CD4-positive, alpha-beta memory T cell (primary cell): ENCODE measurements at regions not wholly inside any gene's neighbourhood (a gene's known extent, or its start where the extent isn't known, plus 50 kb on each side); places are given as distances from the start of the nearest gene placed in this dataset.

ENCODE experiments used
- CTCF ChIA-PET: fragments of 350-600 bp; sonication (Branson Sonifier 250); formaldehyde crosslinking; loops from one replicate; lab custom pipeline; 2021; ENCODE audit warnings: inconsistent platforms; ENCODE audit not compliant: partially characterized antibody; lab: Charles Lee
- POLR2A ChIA-PET: fragments of 350-600 bp; sonication (Branson Sonifier 250); formaldehyde crosslinking; loops from one replicate; lab custom pipeline; 2021; ENCODE audit not compliant: partially characterized antibody; lab: Charles Lee
- DNase-seq, 5 donors: peaks; one replicate each; pipeline versions ENCODE4 v3.0.0 to v3.0.0-alpha.2; 2020 to 2022; ENCODE audit warnings: mixed read lengths in 1 of 5
- H3K27ac ChIP-seq: one replicate; pipeline ENCODE4 v1.7.0; 2013; ENCODE audit warnings: low read depth, low read length
- H3K27me3 ChIP-seq: 2 replicates; pipeline ENCODE4 v1.7.0; 2013; ENCODE audit warnings: mild to moderate bottlenecking, low read length, moderate library complexity; ENCODE audit not compliant: insufficient read depth
- H3K36me3 ChIP-seq: 2 replicates; pipeline ENCODE4 v1.7.0; 2013; ENCODE audit warnings: mild to moderate bottlenecking, low read length, moderate library complexity; ENCODE audit not compliant: insufficient read depth
- H3K4me1 ChIP-seq: 2 replicates; pipeline ENCODE4 v1.7.0; 2013; ENCODE audit warnings: mild to moderate bottlenecking, low read length, moderate library complexity; ENCODE audit not compliant: insufficient read depth
- H3K4me3 ChIP-seq, 2 donors: one replicate each; pipeline ENCODE4 v1.7.0; 2013; ENCODE audit warnings: low read length in 2 of 2, mild to moderate bottlenecking in 1 of 2
- H3K9me3 ChIP-seq, 2 donors: one replicate each; pipeline ENCODE4 v1.7.0; 2013; ENCODE audit warnings: low read length in 2 of 2, control low read depth in 1 of 2; ENCODE audit not compliant: control insufficient read depth in 1 of 2
- H3K27ac Mint-ChIP-seq, 7 donors: one replicate each; pipeline ENCODE4 v1.8.0; 2020 to 2021; ENCODE audit warnings: mixed read lengths in 7 of 7, mild to moderate bottlenecking in 6 of 7, inconsistent platforms in 3 of 7, moderate library complexity in 3 of 7
- H3K27me3 Mint-ChIP-seq, 2 donors: one replicate each; pipeline ENCODE4 v1.8.0; 2020 to 2021; ENCODE audit warnings: mixed read lengths in 2 of 2
- H3K36me3 Mint-ChIP-seq, 2 donors: one replicate each; pipeline ENCODE4 v1.8.0; 2020 to 2021; ENCODE audit warnings: mixed read lengths in 2 of 2, inconsistent platforms in 1 of 2, mild to moderate bottlenecking in 1 of 2
- H3K4me1 Mint-ChIP-seq, 4 donors: one replicate each; pipeline ENCODE4 v1.8.0; 2020 to 2021; ENCODE audit warnings: mixed read lengths in 4 of 4, mild to moderate bottlenecking in 1 of 4
- H3K4me3 Mint-ChIP-seq, 8 donors: one replicate each; pipeline ENCODE4 v1.8.0; 2020 to 2021; ENCODE audit warnings: mixed read lengths in 8 of 8, mild to moderate bottlenecking in 7 of 8, moderate library complexity in 6 of 8, inconsistent platforms in 3 of 8
- H3K9me3 Mint-ChIP-seq, 8 donors: one replicate each; pipeline ENCODE4 v1.8.0; 2020 to 2021; ENCODE audit warnings: mixed read lengths in 8 of 8, mild to moderate bottlenecking in 5 of 8, inconsistent platforms in 3 of 8, moderate library complexity in 1 of 8
- intact Hi-C: fragments of 100-400 bp; cut with micrococcal nuclease; formaldehyde crosslinking; loops from one replicate; pipeline ENCODE4 v1.15.1; 2023

DNA sequence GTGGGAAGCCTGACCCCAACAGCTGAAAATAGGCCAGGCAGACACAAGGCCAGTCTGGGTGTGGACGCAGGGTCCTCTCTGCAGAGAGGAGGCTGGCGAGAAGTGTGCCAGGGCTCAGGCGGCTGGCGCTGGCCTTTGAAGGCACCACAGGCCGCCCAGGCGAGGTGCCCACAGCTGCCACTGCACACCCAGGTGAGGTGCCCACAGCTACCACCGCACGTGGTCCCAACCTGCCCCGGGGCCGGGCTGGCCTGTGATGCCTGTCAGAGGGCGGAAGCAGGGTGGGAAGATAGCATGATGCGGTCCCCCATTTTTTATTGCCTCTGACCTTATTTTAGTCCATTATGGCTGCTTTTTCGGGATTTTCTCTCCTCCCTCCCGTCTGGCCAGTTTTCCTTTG is 1303.9 kb downstream of the BRD1 start:
- Mint-ChIP-seq H3K27me3 (no peaks in the 10 kb centered on the region), H3K4me3 (no peak overlapping the region), H3K4me1 (peaks cover 0 to 1% (median 0%) of the 10 kb centered on the region in 4 donors), H3K9me3 (no peaks in the 10 kb centered on the region), H3K27ac (no peak overlapping the region), H3K36me3 (no peaks in the 10 kb centered on the region)
- Histone ChIP-seq H3K9me3 (no peaks in the 10 kb centered on the region), H3K4me1 (no peaks in the 10 kb centered on the region), H3K36me3 (no peaks in the 10 kb centered on the region), H3K27ac (no peak overlapping the region), H3K4me3 (no peak overlapping the region), H3K27me3 (no peaks in the 10 kb centered on the region)
- ChIA-PET CTCF (no interaction called here), POLR2A (no interaction called here)
- DNase-seq, result no peak
- intact Hi-C loops, result no loop called here

DNA sequence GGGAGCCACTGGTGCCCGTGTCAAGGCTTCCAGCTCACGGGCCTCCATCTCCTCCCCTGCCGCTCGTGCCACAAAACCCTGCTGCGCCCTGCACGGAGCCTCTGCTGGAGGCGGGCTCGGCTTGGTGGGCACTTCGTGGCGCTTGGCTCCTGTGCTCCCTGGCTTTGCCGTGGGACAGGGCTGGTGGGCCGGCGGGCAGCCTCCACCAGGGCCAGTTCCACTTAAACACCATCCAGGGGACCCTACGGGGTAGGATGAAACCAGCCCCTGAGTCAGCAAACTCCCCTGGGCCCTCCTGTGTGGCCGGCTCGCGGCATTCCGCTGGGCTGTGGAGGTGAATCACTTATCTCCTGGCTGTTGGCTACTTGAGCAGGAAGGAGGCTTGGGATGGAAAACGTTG is 1304.6 kb downstream of the BRD1 start:
- H3K36me3 ChIP-seq, result no peaks in the 10 kb centered on the region
- H3K9me3 ChIP-seq, result no peaks in the 10 kb centered on the region
- no peaks in the 10 kb centered on the region for H3K27me3 Mint-ChIP-seq
- no peak overlapping the region for H3K4me3 ChIP-seq
- intact Hi-C loops, result no loop called here
- no peaks in the 10 kb centered on the region for H3K36me3 Mint-ChIP-seq
- H3K9me3 Mint-ChIP-seq, result no peaks in the 10 kb centered on the region
- no peak overlapping the region for H3K4me3 Mint-ChIP-seq
- POLR2A ChIA-PET, result no interaction called here
- H3K4me1 ChIP-seq, result no peaks in the 10 kb centered on the region
- no peak for DNase-seq
- no peak overlapping the region for H3K27ac Mint-ChIP-seq
- H3K4me1 Mint-ChIP-seq, result peaks cover 0 to 1% (median 0%) of the 10 kb centered on the region in 4 donors
- H3K27me3 ChIP-seq, result no peaks in the 10 kb centered on the region
- H3K27ac ChIP-seq, result no peak overlapping the region
- CTCF ChIA-PET, result no interaction called here

DNA sequence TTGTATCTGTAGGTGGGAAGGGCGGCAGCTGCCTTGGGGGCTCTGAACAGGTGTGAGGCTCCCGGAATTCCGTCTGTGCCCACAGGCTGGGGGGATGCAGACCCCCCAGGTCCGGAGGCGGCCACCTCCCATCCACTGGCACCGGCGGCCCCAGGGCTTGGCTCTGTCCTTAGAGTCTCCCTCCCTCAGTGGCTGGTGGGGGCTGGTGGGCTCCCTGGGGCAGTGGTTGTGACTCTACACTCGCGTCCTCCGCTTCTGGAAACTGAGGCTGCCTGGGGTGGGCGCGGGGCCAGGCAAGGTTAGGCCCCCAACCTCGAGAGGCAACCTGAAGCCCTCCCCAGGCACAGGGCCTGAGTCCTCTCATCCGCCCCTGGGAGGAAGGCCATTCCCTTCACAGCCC is 1305.4 kb downstream of the BRD1 start:
- CTCF ChIA-PET, result no interaction called here
- Histone ChIP-seq H3K9me3 (no peaks in the 10 kb centered on the region), H3K27ac (no peak overlapping the region), H3K36me3 (no peaks in the 10 kb centered on the region), H3K27me3 (no peaks in the 10 kb centered on the region), H3K4me1 (no peaks in the 10 kb centered on the region), H3K4me3 (no peak overlapping the region)
- Mint-ChIP-seq H3K4me1 (peaks cover 0 to 1% (median 0%) of the 10 kb centered on the region in 4 donors), H3K27me3 (no peaks in the 10 kb centered on the region), H3K4me3 (no peak overlapping the region), H3K36me3 (no peaks in the 10 kb centered on the region), H3K27ac (no peak overlapping the region), H3K9me3 (no peaks in the 10 kb centered on the region)
- intact Hi-C loops, result no loop called here
- POLR2A ChIA-PET, result no interaction called here
- DNase-seq, result no peak

DNA sequence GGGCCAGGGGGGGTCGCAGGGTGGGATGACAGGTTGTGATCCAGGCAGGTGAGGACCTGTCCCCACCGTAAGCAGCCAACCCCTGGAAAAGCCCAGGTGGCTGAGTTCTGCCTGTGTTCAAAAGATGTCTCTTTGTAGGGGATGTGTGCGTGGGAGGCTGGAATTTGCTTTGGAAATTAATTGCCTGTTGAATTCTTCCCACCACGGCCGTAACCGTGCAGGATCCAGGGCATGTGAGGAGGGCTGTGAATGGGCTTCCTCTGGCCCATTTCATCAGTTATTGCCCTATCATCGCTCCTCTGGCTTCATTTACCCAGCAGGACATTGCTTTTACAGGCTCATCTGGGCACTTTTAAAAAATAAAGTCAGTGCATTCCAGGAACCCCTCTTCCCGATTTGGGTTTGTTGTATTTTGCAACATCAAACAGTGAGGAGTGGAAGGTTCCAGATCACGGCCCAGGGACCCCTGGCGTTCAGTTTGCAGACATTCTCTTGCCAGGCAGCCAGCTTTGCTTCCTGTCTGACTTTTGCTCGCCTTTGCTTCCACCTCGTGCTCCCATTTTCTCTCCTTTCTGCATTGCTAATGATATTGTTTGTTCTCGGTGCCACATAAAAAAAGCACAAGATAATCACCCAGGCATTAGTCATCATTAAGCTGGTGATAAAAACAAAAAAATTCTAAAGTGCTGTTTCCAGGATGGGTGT is 1306.6 kb downstream of the BRD1 start:
- ChIA-PET POLR2A (no interaction called here), CTCF (no interaction called here)
- Histone ChIP-seq H3K36me3 (no peaks in the 10 kb centered on the region), H3K4me3 (no peak overlapping the region), H3K27me3 (no peaks in the 10 kb centered on the region), H3K4me1 (no peaks in the 10 kb centered on the region), H3K9me3 (no peaks in the 10 kb centered on the region), H3K27ac (no peak overlapping the region)
- H3K4me1 Mint-ChIP-seq, result no peaks in the 10 kb centered on the region
- no peaks in the 10 kb centered on the region for H3K9me3 Mint-ChIP-seq
- no peak overlapping the region for H3K4me3 Mint-ChIP-seq
- intact Hi-C loops, result no loop called here
- no peaks in the 10 kb centered on the region for H3K36me3 Mint-ChIP-seq
- DNase-seq, result no peak
- H3K27ac Mint-ChIP-seq, result no peak overlapping the region
- H3K27me3 Mint-ChIP-seq, result no peaks in the 10 kb centered on the region

DNA sequence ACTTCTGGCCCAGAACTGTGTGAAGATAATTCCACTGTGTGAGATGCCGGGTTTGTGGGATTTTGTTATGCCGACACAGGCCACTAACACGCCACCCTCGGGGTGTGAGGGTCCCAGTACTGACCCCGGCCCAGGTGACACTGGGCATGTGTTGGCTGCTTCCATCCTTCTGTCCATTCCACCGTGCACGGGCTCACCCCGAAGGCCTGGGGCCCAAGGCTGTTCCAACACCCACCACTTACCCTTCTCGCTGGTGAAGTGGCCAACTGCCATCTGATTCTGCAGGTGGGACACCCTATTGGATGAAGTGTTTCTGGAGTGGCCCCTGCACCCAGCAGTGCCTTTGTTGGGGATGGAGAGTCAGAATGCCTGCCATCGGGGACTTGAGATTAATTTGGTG is 1307.5 kb downstream of the BRD1 start:
- no peaks in the 10 kb centered on the region for H3K36me3 Mint-ChIP-seq
- H3K9me3 Mint-ChIP-seq, result no peaks in the 10 kb centered on the region
- no peaks in the 10 kb centered on the region for H3K4me1 ChIP-seq
- CTCF ChIA-PET, result no interaction called here
- no peak overlapping the region for H3K27ac Mint-ChIP-seq
- no peaks in the 10 kb centered on the region for H3K36me3 ChIP-seq
- no peak overlapping the region for H3K4me3 Mint-ChIP-seq
- H3K27me3 ChIP-seq, result no peaks in the 10 kb centered on the region
- H3K27me3 Mint-ChIP-seq, result no peaks in the 10 kb centered on the region
- DNase-seq, result no peak
- no peak overlapping the region for H3K4me3 ChIP-seq
- intact Hi-C loops, result no loop called here
- POLR2A ChIA-PET, result no interaction called here
- no peaks in the 10 kb centered on the region for H3K9me3 ChIP-seq
- no peaks in the 10 kb centered on the region for H3K4me1 Mint-ChIP-seq
- no peak overlapping the region for H3K27ac ChIP-seq

DNA sequence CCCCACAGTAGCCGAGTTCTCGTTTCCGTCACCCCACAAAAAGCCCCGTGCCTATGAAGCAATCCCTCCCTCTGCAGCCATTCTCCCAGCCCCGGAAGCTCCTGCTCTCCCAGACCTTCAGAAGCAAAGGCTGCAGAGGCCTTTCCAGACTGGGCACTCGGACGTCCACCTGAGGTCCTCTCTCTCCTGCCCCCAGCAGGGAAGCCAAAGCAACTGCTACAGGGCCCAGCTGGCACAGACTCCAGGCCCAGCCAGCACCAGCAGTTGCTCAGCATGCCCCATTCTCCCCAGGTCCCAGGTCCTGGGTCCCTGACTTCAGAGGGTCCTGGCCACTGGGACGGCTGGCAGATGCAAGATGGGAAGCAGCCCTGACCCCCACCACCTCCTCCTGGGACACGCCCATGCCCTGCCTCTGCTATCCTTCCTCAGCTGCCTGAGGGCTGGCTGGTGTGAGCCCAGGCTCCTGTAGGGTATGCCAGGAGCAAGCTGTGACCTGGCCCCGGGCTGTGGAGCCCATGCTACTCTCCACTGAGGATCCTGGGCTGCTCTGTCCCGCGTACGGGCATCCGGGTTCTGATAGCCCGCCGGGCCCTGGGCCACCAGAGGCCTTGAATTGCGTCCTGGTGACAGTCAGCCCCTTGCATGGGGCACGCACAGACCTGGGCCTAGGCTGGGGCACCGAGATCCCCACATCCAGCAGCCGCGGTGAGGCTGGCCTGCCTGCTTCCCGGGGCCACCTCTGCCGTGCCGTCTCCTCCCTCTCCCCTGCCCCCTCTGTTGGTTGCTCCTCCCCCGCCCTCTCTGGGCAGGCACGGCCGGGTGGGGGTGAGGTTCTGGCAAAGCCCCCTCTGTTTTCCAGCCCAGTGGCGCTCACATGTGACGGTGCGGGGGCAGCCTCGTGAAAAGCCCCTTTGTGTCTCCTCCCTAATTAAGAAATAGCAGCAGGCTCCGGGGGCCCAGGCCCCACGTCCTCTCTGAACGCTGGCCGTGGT is 1310.3 kb downstream of the BRD1 start:
- no peaks in the 10 kb centered on the region for H3K4me1 ChIP-seq
- H3K27me3 ChIP-seq, result no peaks in the 10 kb centered on the region
- H3K27ac Mint-ChIP-seq, result no peak overlapping the region
- ChIA-PET POLR2A (no interaction called here), CTCF (no interaction called here)
- DNase-seq, result no peak
- H3K27me3 Mint-ChIP-seq, result no peaks in the 10 kb centered on the region
- H3K27ac ChIP-seq, result no peak overlapping the region
- H3K36me3 ChIP-seq, result no peaks in the 10 kb centered on the region
- peaks cover 0 to 3% (median 0%) of the 10 kb centered on the region in 8 donors for H3K9me3 Mint-ChIP-seq
- no peaks in the 10 kb centered on the region for H3K36me3 Mint-ChIP-seq
- H3K4me3 Mint-ChIP-seq, result no peak overlapping the region
- no peaks in the 10 kb centered on the region for H3K9me3 ChIP-seq
- no peak overlapping the region for H3K4me3 ChIP-seq
- intact Hi-C loops, result no loop called here
- H3K4me1 Mint-ChIP-seq, result no peaks in the 10 kb centered on the region

DNA sequence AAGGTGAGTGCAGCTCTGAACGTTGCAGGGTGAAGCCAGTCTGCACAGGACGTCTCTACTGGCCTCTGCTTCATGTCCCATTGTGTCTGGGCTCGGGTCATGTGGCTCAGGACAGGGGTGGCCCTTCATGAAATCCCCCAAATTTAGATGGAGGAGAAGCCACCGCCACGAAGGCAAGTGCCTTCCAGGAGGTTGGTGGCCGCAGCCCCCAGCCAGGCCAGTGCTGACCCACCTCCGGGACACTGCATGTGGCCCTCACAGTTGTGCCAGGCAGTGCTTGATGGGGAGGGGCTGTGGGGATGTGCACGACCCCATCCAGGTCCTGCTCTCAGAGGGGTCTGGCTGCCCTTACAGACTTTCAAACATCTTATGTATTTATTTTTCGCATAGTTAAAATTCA is 1311.1 kb downstream of the BRD1 start:
- Histone ChIP-seq H3K4me1 (no peaks in the 10 kb centered on the region), H3K4me3 (no peak overlapping the region), H3K36me3 (no peaks in the 10 kb centered on the region), H3K27me3 (no peaks in the 10 kb centered on the region), H3K27ac (no peak overlapping the region), H3K9me3 (no peaks in the 10 kb centered on the region)
- POLR2A ChIA-PET, result no interaction called here
- intact Hi-C loops, result no loop called here
- DNase-seq, result no peak
- no peaks in the 10 kb centered on the region for H3K27me3 Mint-ChIP-seq
- no peaks in the 10 kb centered on the region for H3K4me1 Mint-ChIP-seq
- peaks cover 0 to 3% (median 0%) of the 10 kb centered on the region in 8 donors for H3K9me3 Mint-ChIP-seq
- H3K27ac Mint-ChIP-seq, result no peak overlapping the region
- no peaks in the 10 kb centered on the region for H3K36me3 Mint-ChIP-seq
- CTCF ChIA-PET, result no interaction called here
- H3K4me3 Mint-ChIP-seq, result no peak overlapping the region
